IMR-90 (cell line): ENCODE measurements at regions not wholly inside any gene's neighbourhood (a gene's known extent, or its start where the extent isn't known, plus 50 kb on each side); places are given as distances from the start of the nearest gene placed in this dataset.

ENCODE experiments used
- CTCF ChIP-seq: conservative IDR thresholded peaks from 2 replicates; pipeline ENCODE4 v1.5.1; 2012; ENCODE audit warnings: mild to moderate bottlenecking, low read depth, low read length, improper control_type of control experiment
- NFE2L2 ChIP-seq: fragments of 150-350 bp; IDR thresholded peaks from 2 replicates; pipeline ENCODE4 v1.6.1; 2016; ENCODE audit warnings: low read depth, mild to moderate bottlenecking, low read length
- POLR2A ChIP-seq: IDR thresholded peaks from 2 replicates; pipeline ENCODE4 v1.6.1; 2012; ENCODE audit warnings: mild to moderate bottlenecking, low read depth, low read length
- RAD21 ChIP-seq: IDR thresholded peaks from 2 replicates; pipeline ENCODE4 v1.6.1; 2012; ENCODE audit warnings: low read length, improper control_type of control experiment
- RCOR1 ChIP-seq: IDR thresholded peaks from 2 replicates; pipeline ENCODE4 v1.6.1; 2012; ENCODE audit warnings: mild to moderate bottlenecking, low read length, improper control_type of control experiment; ENCODE audit not compliant: insufficient replicate concordance
- TF ChIP-seq, protein P1 (sequence below): fragments of 150-350 bp; IDR thresholded peaks from 2 replicates; pipeline ENCODE4 v1.6.1; 2017; ENCODE audit warnings: mild to moderate bottlenecking, antibody characterized with exemption, low read length, low read depth

GRCh38 chr7:41039981-41040380, 662.9 kb downstream of the INHBA start:
- TF ChIP-seq POLR2A, result no peak
- TF ChIP-seq NFE2L2, result no peak
- TF ChIP-seq, protein P1, sequence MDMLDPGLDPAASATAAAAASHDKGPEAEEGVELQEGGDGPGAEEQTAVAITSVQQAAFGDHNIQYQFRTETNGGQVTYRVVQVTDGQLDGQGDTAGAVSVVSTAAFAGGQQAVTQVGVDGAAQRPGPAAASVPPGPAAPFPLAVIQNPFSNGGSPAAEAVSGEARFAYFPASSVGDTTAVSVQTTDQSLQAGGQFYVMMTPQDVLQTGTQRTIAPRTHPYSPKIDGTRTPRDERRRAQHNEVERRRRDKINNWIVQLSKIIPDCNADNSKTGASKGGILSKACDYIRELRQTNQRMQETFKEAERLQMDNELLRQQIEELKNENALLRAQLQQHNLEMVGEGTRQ, result no peak
- TF ChIP-seq CTCF, result no peak
- TF ChIP-seq RAD21, result no peak
- TF ChIP-seq RCOR1, result no peak
